Transverse colon (tissue), 4 donors: ENCODE measurements at regions not wholly inside any gene's neighbourhood (a gene's known extent, or its start where the extent isn't known, plus 50 kb on each side); places are given as distances from the start of the nearest gene placed in this dataset.

Experiments
- DNase-seq: peaks from one replicate; pipeline ENCODE4 v3.0.0-alpha.2; 2019
- H3K27ac ChIP-seq, 4 donors: fragments of 200-600 bp; sonication (generic); 2 replicates each; pipeline ENCODE4 v1.5.1; 2016 to 2018; ENCODE audit warnings: inconsistent platforms in 4 of 4
- H3K27me3 ChIP-seq: fragments of 200-600 bp; sonication (generic); 2 replicates; pipeline ENCODE4 v1.5.1; 2017; ENCODE audit warnings: inconsistent platforms
- H3K36me3 ChIP-seq, 4 donors: fragments of 200-600 bp; sonication (generic); 2 replicates each; pipeline ENCODE4 v1.5.1; 2017 to 2019; ENCODE audit warnings: inconsistent platforms in 4 of 4
- H3K4me1 ChIP-seq, 4 donors: fragments of 200-600 bp; sonication (generic); 2 replicates each; pipeline ENCODE4 v1.5.1; 2017 to 2020; ENCODE audit warnings: inconsistent platforms in 4 of 4
- H3K4me3 ChIP-seq, 4 donors: fragments of 200-600 bp; sonication (generic); 1 replicate in 1 of 4; 2 replicates in 3 of 4; pipeline versions ENCODE4 v1.5.1 to v1.6.1; 2017 to 2019; ENCODE audit warnings: inconsistent platforms in 4 of 4
- H3K9me3 ChIP-seq, 2 donors: fragments of 200-600 bp; sonication (generic); 2 replicates each; pipeline ENCODE4 v1.5.1; 2017 to 2019; ENCODE audit warnings: inconsistent platforms in 2 of 2
- CTCF ChIP-seq, 5 experiments: fragments of 200-600 bp in 3 of 5; fragments of 450-650 bp in 2 of 5; sonication (generic) in 3 of 5; IDR thresholded peaks; 1 replicate in 2 of 5; 2 replicates in 3 of 5; pipeline ENCODE4 v1.5.1; 2016 to 2017; ENCODE audit warnings: antibody characterized with exemption in 5 of 5, inconsistent platforms in 3 of 5, mild to moderate bottlenecking in 2 of 5, moderate library complexity in 1 of 5
- EP300 ChIP-seq: sonication (generic); formaldehyde crosslinking; IDR thresholded peaks from one replicate; pipeline ENCODE4 v1.6.1; 2017; ENCODE audit warnings: antibody characterized with exemption, low read depth
- POLR2A ChIP-seq: fragments of 450-650 bp; IDR thresholded peaks from one replicate; pipeline ENCODE4 v1.6.1; 2016; ENCODE audit warnings: antibody characterized with exemption, mild to moderate bottlenecking, moderate library complexity
- POLR2AphosphoS5 ChIP-seq, 3 donors: sonication (generic); formaldehyde crosslinking; IDR thresholded peaks; one replicate each; pipeline ENCODE4 v1.6.1; 2016; ENCODE audit warnings: antibody characterized with exemption in 3 of 3
- WGBS, 2 donors: methylation state at CpG; one replicate each; pipeline ENCODE4 v1.1.5; 2018; ENCODE audit warnings: low coverage in 1 of 2; 5-methylcytosine and 5-hydroxymethylcytosine counted together
- in situ Hi-C, 4 donors: fragments of 200-750 bp; cut with MboI; loops; one replicate each; pipeline versions ENCODE4 v1.15.0 to v1.15.1; 2017; ENCODE audit warnings: low sequenced_read_pairs in 3 of 4, low pct_ligation_motif_present in 1 of 4, low pct_unique_long_range_greater_than_20kb in 1 of 4
- intact Hi-C: fragments of 100-400 bp; cut with DNase I; formaldehyde crosslinking; loops from one replicate; pipeline ENCODE4 v1.15.1; 2023; ENCODE audit warnings: low total_unique reads

GRCh38 chr3:144636833-144637232 is 665.2 kb downstream of the DIPK2A start:
- Histone ChIP-seq H3K27ac (no peak overlapping the region), H3K9me3 (no peaks in the 10 kb centered on the region), H3K4me3 (no peak overlapping the region), H3K4me1 (no peaks in the 10 kb centered on the region), H3K36me3 (no peaks in the 10 kb centered on the region), H3K27me3 (no peaks in the 10 kb centered on the region)
- in situ Hi-C loops, result no loop called here
- no peak for DNase-seq
- intact Hi-C loops, result no loop called here
- 55% methylated on average over 2 of the region's 2 CpGs; no CpG with 5 or more reads in 1 of the 2 donors for WGBS, 2 donors
- TF ChIP-seq POLR2AphosphoS5 (IDR thresholded peaks at IDR 0.05), result no peak
- no peak for TF ChIP-seq CTCF (IDR thresholded peaks at IDR 0.05)
- TF ChIP-seq POLR2A, result no peak
- no peak for TF ChIP-seq EP300

GRCh38 chr3:144638009-144638408 is 666.4 kb downstream of the DIPK2A start:
- TF ChIP-seq POLR2A, result no peak
- TF ChIP-seq POLR2AphosphoS5 (IDR thresholded peaks at IDR 0.05), result no peak
- TF ChIP-seq EP300, result no peak
- no peak for TF ChIP-seq CTCF (IDR thresholded peaks at IDR 0.05)
- Histone ChIP-seq H3K4me1 (no peaks in the 10 kb centered on the region), H3K4me3 (no peak overlapping the region), H3K27ac (no peak overlapping the region), H3K9me3 (no peaks in the 10 kb centered on the region), H3K27me3 (no peaks in the 10 kb centered on the region), H3K36me3 (no peaks in the 10 kb centered on the region)
- in situ Hi-C loops (no loop called here), intact Hi-C loops (no loop called here)
- DNase-seq, result no peak

- DNase-seq, result no peak
- Histone ChIP-seq H3K27me3 (no peaks in the 10 kb centered on the region), H3K27ac (no peak overlapping the region), H3K4me1 (no peaks in the 10 kb centered on the region), H3K4me3 (no peak overlapping the region), H3K36me3 (no peaks in the 10 kb centered on the region), H3K9me3 (no peaks in the 10 kb centered on the region)
- WGBS, 2 donors, result 40 to 68% methylated on average over 3 of the region's 3 CpGs
- no peak for TF ChIP-seq POLR2A
- no peak for TF ChIP-seq POLR2AphosphoS5 (IDR thresholded peaks at IDR 0.05)
- TF ChIP-seq EP300, result no peak
- no peak for TF ChIP-seq CTCF (IDR thresholded peaks at IDR 0.05)
- intact Hi-C loops, result no loop called here
- in situ Hi-C loops, result no loop called here
Measured at GRCh38 chr3:144643771-144644198, 672.2 kb downstream of the DIPK2A start.

- Histone ChIP-seq H3K36me3 (no peaks in the 10 kb centered on the region), H3K27me3 (no peaks in the 10 kb centered on the region), H3K27ac (no peak overlapping the region), H3K9me3 (no peaks in the 10 kb centered on the region), H3K4me1 (no peaks in the 10 kb centered on the region), H3K4me3 (no peak overlapping the region)
- DNase-seq, result no peak
- TF ChIP-seq EP300 (no peak), POLR2AphosphoS5 (IDR thresholded peaks at IDR 0.05) (no peak), CTCF (IDR thresholded peaks at IDR 0.05) (no peak), POLR2A (no peak)
- WGBS, 2 donors, result 79 to 100% methylated on average over 1 of the region's 1 CpG
- intact Hi-C loops (no loop called here), in situ Hi-C loops (no loop called here)
Measured at GRCh38 chr3:144645300-144645699, 673.7 kb downstream of the DIPK2A start.
